NCI-H1436 (cell line): ENCODE measurements at regions not wholly inside any gene's neighbourhood (a gene's known extent, or its start where the extent isn't known, plus 50 kb on each side); places are given as distances from the start of the nearest gene placed in this dataset.
"Not testable (repeated sequence)": the region's sequence is repeated elsewhere in the genome, so short reads cannot be mapped to it uniquely, and the experiment has no call there.

ENCODE experiments used
- DNase-seq: peaks from one replicate; lab custom pipeline; 2025; lab: John Stamatoyannopoulos, UW

DNA sequence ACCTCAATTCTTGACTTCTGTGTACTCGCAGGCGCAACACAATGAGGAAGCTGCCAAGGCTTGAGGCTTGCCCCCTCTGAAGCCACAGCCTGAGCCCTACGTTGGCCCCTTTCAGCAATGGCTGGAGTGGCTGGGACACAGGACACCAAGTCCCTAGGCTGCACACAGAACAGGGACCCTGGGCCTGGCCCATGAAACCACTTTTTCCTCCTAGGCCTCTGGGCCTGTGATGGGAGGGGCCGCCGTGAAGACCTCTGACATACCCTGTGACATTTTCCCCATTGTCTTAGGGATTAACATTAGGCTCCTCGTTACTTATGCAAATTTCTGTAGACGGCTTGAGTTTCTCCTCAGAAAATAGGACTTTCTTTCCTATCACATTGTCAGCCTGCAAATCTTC lies 507.2 kb upstream of the ZNF608 start:
- not testable (repeated sequence) for DNase-seq

DNA sequence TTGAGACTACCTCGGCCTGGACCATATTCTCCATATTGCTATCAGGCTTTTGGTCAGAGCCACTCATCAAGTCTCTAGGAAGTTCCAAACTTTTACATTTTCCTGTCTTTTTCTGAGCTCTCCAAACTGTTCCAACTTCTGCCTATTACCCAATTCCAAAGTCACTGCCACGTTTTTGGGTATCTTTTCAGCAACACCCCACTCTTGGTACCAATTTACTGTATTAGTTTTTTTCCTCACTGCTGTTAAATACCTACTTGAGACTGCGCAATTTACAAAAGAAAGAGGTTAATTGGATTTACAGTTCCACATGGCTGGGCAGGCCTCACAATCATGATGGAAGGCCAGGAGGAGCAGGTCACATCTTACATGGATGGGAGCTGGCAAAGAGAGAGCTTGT lies 507.8 kb upstream of the ZNF608 start:
- no peak for DNase-seq

DNA sequence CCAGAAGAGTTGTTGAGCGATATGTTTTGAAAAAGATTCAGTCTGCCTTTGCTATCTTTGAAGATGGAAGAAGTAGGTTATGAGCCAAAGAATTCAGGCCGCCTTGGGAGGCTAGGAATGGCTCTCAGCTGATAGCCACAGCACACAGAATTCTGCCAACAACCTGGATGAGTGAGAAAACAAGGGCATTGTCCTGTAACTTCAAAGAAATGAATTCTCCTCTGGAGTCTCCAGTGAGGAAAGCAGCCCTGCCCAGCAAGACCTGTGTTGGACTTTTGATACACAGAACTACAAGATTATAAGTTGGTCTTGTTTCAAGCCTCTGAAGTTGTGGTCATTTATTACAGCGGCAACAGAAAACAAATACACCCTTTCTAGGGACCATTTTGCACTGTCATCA lies 509.9 kb upstream of the ZNF608 start:
- no peak for DNase-seq

DNA sequence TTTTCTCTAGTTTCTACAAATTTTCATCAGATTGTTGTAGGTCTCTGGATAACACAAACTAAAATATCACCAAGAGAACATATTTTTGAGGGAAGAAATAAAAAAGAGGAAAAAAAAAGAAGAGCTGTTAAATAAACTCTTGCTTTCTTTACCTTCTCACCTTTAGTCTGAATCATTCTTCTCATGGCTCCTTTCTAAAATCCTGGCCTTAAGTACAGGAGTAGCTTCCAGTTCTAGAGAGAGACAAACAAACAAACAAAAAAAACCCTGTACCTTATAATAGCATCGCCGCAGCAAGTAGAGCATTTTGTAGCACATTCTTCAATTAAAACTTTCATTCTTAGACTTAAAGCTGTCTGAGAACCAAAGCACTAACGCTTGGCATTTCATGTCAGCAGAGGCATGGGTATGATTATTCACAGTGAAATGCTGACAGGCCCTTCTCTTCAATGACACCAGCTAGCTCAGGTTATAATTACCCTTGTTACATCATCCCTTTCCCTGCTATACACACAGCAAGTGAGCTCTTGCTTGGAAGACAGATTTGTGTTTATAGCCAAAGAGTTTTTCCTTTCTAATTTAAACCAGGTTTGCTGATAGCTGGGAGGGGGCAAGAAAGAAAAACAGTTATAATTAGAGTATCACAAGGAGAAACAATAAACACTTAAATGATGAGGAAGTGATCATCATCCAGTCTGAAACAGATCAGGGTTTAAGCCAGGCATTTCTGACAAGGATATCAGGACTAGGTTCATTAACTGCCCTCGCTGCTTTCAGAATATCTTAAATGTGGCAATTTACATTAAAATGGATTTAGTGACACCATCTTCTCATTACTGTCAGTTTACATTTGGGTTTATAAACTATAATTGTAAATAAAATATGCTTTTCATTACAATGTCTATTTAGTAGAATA lies 510.9 kb upstream of the ZNF608 start:
- peak; percentile 68 for DNase-seq

DNA sequence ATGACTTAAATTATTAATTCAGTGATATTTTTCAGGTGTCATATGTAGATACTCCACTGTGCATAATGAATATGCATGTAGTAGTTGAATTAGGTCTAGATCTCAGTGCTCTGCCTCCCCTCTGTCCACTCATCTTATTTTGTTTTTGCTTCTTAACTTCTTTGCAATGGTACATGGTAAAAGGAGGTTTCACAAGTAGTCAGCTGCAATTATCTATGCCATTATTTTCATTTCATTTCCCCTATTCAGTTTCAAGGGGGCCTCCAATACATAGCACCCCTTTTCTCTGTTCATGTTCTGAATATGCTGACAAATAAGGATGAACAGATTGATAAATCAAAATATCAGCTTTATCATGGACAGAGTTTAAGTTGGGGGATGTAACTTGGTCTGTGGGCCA lies 511.6 kb upstream of the ZNF608 start:
- no peak for DNase-seq

DNA sequence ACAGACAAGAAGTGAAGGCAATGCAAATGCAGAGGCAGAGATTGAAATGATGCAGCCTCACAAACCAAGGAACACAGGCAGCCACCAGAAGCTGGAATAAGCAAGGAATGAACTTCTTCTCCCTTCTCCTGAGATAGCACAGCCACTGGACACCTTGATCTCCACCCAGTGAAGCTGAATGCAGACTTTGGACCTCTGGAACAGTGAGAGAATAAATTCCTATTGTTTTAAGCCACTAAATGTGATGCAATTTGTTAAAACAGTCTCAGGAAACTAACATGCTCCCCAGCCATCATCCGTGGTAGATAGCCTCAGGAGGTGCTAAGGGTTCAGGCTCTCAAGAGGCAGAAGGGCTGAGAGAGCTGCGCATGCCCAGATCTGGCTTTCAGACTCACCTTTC lies 512.2 kb upstream of the ZNF608 start:
- no peak for DNase-seq

DNA sequence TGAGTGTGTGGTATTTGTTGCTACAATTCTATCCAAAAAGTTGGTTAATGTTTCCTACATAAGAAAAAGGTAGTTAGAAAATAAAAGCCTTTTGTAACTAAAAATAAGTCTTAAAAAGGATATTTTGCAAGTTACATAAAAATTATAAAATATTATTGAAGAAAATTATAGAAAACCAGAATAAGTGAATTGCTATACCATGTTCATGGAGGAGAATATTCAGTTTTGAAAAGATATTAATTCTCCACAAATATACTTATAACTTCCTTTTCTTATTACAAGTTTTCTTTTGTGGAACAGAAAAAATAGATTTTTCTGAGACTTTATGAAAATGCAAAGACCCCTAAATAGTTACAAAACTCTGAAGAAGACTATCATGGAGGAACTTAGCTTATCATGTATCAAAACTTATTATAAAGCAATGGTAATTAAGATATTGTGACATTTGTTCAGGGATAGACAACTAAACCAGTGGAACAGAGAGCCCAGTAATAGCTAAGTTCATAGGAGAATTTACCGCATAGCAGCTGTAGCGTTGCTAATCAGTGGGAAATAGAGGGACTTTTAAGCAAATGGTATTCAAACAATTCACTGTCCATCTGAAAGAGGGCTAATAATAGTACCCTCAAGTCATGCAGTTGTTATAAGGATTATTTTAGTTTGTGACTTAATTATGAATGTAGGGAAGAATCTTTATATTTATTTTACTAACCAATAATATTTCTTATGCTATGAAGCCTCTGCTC lies 515.2 kb upstream of the ZNF608 start:
- no peak for DNase-seq

DNA sequence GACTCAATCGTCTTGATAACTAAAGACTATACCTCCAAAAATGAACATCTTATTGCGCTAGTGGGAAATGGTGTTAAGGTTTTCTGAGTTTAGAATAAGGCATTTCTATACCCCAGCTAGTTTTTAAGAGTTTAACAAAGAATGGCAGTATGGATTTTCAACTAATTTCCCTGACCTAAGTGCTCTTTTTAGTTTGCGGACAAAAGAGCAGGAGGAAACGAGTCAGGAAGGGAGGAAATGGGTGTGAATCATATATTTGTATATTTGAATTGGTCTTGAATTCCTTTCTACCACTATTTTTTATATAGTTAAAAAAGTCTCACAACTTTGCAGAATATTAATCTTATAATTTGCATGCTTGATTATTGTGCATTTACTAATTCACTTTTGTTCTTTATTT lies 516.3 kb upstream of the ZNF608 start:
- DNase-seq = no peak

DNA sequence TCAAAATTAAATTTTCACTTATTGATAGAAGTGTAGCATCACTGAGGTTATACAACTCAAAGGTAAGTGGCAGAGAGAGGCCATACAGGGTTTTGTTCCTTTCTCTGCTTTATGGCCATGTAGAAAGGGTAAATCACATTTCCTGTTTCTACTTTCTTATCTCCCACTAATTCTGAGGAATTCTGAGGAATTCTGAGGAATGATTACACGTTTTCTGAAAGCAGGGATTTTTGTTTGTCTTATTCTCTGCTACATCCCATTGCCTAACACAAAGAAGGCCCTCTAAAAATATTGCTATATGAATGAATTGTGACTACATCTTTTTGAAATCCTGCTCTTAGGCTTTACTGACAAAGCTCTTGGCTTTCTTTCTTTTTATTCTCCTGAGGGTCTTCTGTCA lies 516.9 kb upstream of the ZNF608 start:
- no peak for DNase-seq

DNA sequence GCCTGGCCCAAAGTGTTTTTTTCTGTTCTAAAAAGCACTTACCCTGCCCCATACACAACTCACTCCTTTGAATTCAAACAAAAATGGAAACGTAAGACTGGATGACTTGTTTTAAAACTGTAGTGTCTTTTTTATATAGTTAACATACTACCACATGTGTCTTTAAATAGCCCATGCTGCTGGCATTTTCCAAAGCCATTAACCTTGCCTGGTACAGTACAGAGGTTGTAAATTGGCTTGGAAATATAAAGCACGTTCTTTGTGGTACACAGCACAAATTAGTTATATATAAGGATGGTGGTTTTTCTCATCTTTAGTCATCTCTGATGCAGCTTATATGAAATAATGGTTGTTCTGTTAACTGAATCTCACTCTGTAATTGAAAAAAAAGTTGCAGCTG lies 519.7 kb upstream of the ZNF608 start:
- DNase-seq = no peak

DNA sequence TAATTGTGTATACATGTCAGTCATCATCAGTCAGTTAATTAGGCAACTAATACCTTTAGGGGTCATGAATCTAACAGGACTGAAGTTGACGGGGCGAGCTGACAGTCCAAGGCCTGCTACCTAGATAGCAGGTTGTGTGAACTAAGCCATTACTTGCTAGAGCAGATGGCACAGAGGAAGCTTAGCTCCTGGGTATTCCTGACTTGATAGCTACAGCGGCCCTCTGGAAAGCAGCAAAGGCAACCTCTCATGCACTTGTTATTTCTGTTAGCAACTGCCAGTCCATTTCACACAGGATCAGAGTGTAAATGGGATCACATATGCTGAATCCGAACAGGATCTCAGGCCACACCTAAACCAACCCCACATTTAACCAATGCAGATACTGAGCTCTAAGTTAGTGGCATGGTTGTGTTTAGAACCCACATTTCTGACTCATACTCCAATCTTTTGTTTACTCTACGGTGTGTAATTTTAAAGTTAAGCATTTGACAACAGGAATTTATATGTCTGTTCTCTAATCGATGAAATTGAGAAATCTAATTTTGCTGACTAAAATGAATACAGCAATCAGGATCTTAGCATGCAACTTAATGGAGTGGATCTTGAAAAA lies 521.3 kb upstream of the ZNF608 start:
- no peak for DNase-seq

DNA sequence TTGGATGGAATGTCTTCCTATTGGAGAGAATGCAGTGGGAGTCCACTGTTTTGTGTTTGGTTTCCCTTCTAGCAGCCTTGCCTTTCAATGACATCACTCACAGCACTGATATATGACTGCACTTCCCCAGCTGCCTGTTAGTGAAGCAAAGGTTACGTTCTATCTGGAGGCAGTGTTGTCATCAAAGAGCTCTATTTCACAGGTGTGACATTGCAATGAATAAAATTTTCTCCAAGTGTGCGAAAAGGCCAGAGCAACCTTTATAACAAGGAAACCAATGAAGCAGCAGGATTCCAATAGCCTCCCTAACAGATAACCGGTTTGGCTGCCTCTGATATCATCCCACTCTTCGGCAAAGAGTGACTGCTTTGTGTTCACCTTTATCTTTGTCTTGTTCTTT lies 523.5 kb upstream of the ZNF608 start:
- no peak for DNase-seq

DNA sequence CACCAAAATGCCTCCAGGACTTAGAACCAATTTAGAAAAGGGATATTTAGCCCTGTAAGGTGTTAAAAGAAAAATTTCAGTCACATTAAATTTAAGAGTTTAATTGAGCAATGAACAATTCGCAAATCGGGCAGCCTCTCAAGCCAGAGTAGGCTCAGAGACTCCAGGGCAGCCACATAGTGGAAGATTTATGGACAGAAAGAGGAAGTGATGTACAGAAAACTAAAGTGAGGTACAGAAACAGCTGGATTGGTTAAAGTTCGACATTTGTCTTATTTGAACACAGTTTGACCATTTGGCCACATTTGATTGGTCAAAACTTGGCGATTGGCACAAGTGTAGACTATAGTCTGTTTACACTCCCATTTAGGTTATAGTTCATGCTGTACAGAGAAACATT lies 525.9 kb upstream of the ZNF608 start:
- no peak for DNase-seq

DNA sequence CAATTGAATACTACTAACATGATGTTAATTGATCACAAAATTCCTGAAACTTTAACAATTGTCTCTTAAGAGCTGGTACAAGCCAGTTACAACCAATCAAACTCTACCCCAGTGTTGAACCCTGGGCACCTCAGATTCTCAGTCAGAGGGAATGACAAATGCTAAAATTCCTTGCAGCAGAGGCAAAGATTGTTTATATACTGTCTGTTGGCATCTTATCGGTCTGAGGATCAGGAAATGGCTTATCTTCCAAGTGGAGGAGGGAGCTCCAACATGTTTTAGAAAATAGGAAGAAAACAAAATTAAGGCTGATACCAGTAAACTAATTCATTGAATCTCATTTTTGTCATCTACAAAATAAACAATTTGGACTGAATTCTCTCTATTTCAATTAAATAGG lies 527.8 kb upstream of the ZNF608 start:
- no peak for DNase-seq

DNA sequence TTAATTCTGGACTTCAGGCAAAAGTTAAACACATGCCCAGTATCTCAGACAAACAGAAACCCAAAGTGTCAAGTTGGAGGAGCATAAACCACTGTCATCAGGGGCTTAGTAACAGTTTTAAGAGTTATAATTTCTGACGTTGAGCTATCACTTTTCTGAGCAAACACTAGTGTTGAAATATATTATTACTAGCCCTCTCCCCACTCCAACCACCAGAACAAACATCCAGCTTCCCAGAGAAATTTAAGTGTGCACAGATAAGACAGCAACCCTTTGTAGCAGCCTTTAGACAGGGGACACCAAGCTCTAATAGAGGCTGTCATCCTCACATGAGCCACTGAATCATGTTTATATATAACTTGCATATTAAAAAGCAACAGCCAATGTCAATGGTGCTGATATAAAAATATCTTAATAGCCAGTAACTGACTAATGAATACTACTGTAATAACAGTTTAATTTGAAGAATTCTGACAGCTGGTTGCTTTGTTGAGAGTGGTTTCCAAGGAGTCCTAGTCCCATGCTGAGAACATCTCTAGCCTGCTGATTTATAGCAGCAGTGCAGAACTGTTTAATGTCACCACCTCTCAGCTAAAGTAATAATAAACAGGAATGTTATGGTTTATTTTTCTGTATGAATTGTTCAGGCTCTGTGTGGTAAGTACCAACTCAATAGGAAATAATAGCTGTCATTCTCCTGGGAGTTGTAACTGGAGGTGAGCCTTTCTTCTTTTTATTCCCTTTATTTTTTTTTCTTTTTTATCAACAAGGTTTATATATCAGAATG lies 528.7 kb upstream of the ZNF608 start:
- no peak for DNase-seq

DNA sequence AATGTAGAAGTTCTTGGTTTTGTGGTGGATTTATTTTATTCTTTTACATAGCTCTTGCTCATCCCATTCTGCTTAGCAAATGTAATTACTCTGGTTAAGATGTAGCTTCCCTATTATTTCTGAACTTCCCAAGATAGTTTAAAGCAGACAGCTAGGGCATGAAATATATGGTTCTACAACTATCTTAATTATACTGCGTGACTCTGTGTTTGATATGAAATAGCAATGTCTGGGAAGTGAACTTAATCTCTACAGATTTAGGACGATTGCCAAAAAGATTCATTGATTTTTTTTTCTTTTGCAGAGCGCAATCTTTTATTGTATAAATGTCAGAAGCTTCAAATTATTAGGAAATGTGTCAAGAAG lies 529.3 kb upstream of the ZNF608 start:
- no peak for DNase-seq

DNA sequence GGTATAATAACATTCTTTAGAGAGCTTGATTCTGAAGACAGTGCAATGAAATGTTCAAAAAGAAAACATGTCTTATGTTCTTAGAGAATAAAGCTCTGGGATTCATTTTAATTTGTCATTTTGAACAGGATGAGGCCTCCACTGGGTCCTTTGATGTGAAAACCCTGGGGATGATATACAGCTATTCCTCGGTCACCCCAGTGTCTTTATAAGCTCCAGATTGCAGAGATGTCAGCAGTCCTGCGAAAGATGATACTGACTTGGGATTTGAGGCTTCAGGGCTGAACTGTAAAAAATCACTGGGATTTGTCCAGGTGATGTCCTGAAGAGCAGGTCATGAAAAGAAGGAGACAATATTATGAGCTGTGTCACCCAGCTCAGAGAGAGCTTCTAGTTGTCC lies 529.7 kb upstream of the ZNF608 start:
- no peak for DNase-seq

DNA sequence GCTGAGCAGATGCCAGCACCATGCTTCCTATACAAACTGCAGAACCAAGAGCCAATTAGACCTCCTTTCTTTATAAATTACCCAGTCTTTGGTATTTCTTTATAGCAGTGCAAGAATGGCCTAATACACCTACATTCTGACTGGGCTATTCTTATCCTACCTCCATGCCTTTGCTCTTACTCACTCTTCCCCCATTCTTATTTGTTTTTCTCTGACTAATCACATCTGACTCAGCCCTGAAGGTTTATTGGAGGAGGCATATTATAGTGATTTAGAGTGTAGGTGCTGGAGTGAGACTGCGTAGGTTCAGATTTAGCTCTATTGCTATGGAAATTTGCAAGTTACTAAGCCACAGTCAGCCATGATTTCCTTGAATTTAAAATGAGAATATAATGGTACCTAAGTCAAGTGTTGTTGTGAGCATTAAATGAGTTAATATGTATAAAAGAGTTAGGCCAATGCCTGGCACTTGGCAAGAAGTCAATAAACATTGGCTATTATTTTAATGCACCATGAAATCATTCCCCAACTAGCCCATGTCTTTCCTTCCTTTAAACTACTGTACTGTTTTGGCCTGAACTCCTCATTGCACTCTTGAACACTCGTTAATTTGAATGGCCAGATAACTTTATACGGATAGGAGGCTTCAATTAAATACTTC lies 531.2 kb upstream of the ZNF608 start:
- no peak for DNase-seq

DNA sequence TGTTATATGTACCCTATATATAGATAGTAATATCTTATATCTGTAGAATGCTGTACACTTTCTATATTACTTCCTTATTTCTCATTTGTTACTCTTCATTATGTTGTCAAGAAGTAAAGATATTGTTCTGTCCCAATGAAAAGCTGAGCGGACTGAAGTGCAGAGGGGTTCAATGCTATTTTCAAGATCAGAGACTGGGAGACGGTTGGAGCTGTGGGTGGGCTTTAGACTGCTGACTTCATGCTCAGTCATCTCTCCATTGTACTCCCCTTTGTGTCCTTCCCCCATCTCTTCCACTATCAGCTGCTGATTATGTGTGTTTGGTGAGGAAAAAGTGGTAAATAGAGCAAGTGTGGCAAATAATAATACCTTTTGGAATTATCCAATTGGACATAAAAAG lies 532.3 kb upstream of the ZNF608 start:
- no peak for DNase-seq

DNA sequence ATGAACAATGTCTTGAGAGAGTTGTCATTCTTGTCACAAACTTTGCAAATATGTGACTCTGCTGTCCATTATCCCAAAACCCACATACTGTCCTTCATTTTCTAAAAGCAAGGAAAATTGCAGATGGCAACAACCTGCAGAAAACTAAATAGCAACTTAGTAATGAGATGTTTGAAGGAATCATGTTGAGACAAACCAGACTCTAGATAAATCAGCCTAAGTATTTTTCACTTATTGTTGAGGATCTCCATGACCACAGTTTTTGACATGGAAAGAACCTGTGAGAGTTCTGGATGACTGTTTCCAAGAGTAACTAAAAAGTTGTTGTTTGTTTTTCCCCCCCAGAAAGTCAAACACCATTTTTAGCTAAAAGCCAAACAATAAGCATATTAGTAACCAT lies 535.2 kb upstream of the ZNF608 start:
- DNase-seq = no peak

DNA sequence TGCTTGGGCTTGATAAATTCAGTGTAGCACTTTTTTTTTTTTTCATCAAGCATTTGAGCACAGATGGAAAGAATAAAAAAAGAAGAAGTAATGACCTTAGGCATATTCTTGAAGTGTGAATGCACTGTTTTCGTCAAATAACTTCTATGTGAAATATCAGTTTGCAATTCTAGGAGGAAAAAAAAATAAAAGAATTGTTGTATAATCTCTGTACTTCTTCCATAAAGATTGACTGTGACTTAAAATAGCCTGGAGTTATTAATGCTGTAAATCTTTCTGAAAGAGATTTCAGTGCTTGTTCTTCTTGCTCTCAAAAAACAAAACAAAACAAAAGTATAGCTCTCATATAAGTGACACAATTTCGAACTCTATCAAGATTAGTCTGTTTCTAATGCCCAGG lies 536.9 kb upstream of the ZNF608 start:
- no peak for DNase-seq

DNA sequence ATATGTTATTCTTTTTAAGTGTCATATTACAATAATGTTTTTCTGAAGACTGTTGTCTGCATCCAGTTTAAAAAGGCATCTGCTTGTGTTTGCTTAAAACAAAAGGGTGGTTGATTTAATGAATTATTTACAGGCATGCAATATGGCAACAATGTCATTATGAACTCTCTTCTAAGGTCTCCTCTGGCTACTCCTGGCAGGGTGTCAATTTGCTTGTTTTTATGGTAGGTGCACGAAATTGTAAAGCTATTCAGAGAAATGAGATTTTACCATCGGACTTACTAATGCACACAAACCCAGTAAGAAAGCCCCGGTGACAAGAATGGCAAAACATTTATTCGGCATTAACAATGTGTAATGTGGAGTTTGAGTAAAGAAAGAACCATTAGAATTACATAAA lies 539.8 kb upstream of the ZNF608 start:
- no peak for DNase-seq
